GM13976 (cell line): ENCODE measurements at regions not wholly inside any gene's neighbourhood (a gene's known extent, or its start where the extent isn't known, plus 50 kb on each side); places are given as distances from the start of the nearest gene placed in this dataset.

ENCODE experiments used
- DNase-seq: peaks from one replicate; pipeline ENCODE4 v3.0.0; 2012; ENCODE audit warnings: low spot score
- CTCF ChIP-seq: IDR thresholded peaks from 2 replicates; pipeline ENCODE4 v1.5.1; 2012; ENCODE audit warnings: borderline replicate concordance, mild to moderate bottlenecking; ENCODE audit not compliant: insufficient read depth; ENCODE audit errors: extremely low read depth, missing control alignments, control extremely low read depth
- in situ Hi-C: fragments of 300-500 bp; cut with MboI; formaldehyde crosslinking; loops from one replicate; pipeline ENCODE4 v1.12.0; 2022; ENCODE audit warnings: low sequenced_read_pairs, mixed read lengths, inconsistent platforms; ENCODE audit not compliant: unreplicated experiment

GRCh38 chr2:126463892-126464674 lies 191.9 kb upstream of the GYPC start:
- no peak for TF ChIP-seq CTCF
- in situ Hi-C loops = no loop called here
- DNase-seq = no peak

- no peak for TF ChIP-seq CTCF
- DNase-seq = peak; percentile 39
- in situ Hi-C loops = no loop called here
These were observed 188.4 kb upstream of the GYPC start for GRCh38 chr2:126467367-126468054.

- TF ChIP-seq CTCF = no peak
- in situ Hi-C loops = no loop called here
- no peak for DNase-seq
These were observed 180.9 kb upstream of the GYPC start for GRCh38 chr2:126475031-126475430.

GRCh38 chr2:126476691-126477090 lies 179.3 kb upstream of the GYPC start:
- DNase-seq = no peak
- in situ Hi-C loops = no loop called here
- no peak for TF ChIP-seq CTCF

- DNase-seq = no peak
- no peak for TF ChIP-seq CTCF
- in situ Hi-C loops = no loop called here
These were observed 175.9 kb upstream of the GYPC start for GRCh38 chr2:126480033-126480432.

GRCh38 chr2:126482582-126483464 lies 173.1 kb upstream of the GYPC start:
- in situ Hi-C loops = no loop called here
- DNase-seq = peak; percentile 27
- peak; percentile 9 for TF ChIP-seq CTCF
